ENCODE measurements at regions not wholly inside any gene's neighbourhood (a gene's known extent, or its start where the extent isn't known, plus 50 kb on each side); places are given as distances from the start of the nearest gene placed in this dataset.

DNA sequence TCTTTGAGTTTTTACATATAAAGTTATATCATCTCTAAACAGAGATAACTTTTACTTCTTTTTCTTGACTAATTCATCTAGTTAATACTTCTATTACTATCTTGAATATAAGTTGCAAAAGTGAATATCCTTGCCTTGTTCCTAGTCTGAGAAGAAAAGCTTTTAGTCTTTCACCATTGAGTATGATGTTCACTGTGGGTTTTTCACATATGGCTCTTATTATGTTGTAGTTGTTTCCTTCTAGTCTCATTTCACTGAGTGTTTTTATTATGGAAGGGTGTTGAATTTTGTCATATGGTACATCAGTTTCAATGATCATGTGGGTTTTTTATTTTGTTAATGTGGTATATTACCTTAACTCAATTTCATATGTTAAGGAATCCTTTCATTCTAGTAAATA, 488.3 kb downstream of the COL12A1 start:
- no peak for TF ChIP-seq EZH2 (IDR thresholded peaks at IDR 0.05; ENCODE audit: borderline replicate concordance, low read length)
- TF ChIP-seq, protein P1, sequence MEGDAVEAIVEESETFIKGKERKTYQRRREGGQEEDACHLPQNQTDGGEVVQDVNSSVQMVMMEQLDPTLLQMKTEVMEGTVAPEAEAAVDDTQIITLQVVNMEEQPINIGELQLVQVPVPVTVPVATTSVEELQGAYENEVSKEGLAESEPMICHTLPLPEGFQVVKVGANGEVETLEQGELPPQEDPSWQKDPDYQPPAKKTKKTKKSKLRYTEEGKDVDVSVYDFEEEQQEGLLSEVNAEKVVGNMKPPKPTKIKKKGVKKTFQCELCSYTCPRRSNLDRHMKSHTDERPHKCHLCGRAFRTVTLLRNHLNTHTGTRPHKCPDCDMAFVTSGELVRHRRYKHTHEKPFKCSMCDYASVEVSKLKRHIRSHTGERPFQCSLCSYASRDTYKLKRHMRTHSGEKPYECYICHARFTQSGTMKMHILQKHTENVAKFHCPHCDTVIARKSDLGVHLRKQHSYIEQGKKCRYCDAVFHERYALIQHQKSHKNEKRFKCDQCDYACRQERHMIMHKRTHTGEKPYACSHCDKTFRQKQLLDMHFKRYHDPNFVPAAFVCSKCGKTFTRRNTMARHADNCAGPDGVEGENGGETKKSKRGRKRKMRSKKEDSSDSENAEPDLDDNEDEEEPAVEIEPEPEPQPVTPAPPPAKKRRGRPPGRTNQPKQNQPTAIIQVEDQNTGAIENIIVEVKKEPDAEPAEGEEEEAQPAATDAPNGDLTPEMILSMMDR (IDR thresholded peaks at IDR 0.05; ENCODE audit: low read length): no peak
- H4K20me1 ChIP-seq (ENCODE audit: insufficient read depth, low read length): no peaks in the 10 kb centered on the region
- no peaks in the 10 kb centered on the region for H3K79me2 ChIP-seq (ENCODE audit: insufficient read depth, low read length)
- H3F3A ChIP-seq (ENCODE audit: insufficient read depth, low read length): no peaks in the 10 kb centered on the region
- H3K27ac ChIP-seq (ENCODE audit: low read depth, low read length, poor library complexity, severe bottlenecking): no peak overlapping the region
- no peaks in the 10 kb centered on the region for H3K9me3 ChIP-seq (ENCODE audit: low read length)
- H3K4me3 ChIP-seq (ENCODE audit: low read depth, low read length, poor library complexity, severe bottlenecking): no peak overlapping the region
- H3K4me1 ChIP-seq (ENCODE audit: insufficient read depth, low read length, severe bottlenecking): no peaks in the 10 kb centered on the region
- no peak overlapping the region for H3K4me2 ChIP-seq (ENCODE audit: low read length)
- no peak overlapping the region for H3K9ac ChIP-seq (ENCODE audit: low read length)
- H3K9me2 ChIP-seq (ENCODE audit: low read depth, low read length): no peaks in the 10 kb centered on the region
- H2AFZ ChIP-seq (ENCODE audit: low read length): no peak overlapping the region
- no peaks in the 10 kb centered on the region for H3K36me3 ChIP-seq (ENCODE audit: insufficient read depth, low read length)
- no peaks in the 10 kb centered on the region for H3K27me3 ChIP-seq (ENCODE audit: insufficient read depth, low read length)

DNA sequence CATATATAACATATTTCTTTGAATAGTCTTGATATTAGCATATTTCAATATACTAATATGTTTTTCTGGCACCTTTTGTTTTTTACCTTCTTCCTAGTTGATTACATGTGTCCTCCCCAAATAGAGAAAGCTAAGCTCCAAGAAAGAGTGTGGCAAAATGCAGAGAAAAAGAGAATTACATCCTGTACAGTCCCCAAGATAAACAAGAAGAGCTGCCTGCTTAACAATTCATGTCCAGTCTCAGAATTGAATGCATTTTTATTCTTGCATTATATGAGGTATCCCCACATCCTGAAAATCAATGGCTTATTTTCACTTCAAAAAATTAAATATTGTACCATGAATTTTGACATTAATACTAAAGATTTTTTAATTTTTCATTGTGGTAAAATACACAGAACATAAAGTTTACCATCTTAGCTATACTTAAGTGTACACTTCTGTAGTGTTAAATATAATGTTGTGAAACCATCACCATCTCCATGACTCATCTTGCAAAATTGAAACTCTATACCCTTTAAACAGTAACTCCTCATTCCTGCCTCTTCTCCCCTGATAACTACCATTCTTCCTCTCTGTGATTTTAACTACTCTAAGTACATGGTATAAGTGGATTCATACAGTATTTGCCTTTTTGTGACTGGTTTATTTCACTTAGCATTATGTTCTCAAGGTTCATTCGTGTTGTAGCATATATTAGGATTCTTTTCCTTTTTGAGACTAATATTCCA, 490.3 kb downstream of the COL12A1 start:
- Histone ChIP-seq H2AFZ (ENCODE audit: low read length) (no peak overlapping the region), H3K9me2 (ENCODE audit: low read depth, low read length) (no peaks in the 10 kb centered on the region), H3K4me2 (ENCODE audit: low read length) (no peak overlapping the region), H4K20me1 (ENCODE audit: insufficient read depth, low read length) (no peaks in the 10 kb centered on the region), H3K9me3 (ENCODE audit: low read length) (no peaks in the 10 kb centered on the region), H3K36me3 (ENCODE audit: insufficient read depth, low read length) (no peaks in the 10 kb centered on the region), H3K9ac (ENCODE audit: low read length) (no peak overlapping the region), H3K79me2 (ENCODE audit: insufficient read depth, low read length) (no peaks in the 10 kb centered on the region), H3K4me3 (ENCODE audit: low read depth, low read length, poor library complexity, severe bottlenecking) (no peak overlapping the region), H3K27ac (ENCODE audit: low read depth, low read length, poor library complexity, severe bottlenecking) (no peak overlapping the region), H3F3A (ENCODE audit: insufficient read depth, low read length) (no peaks in the 10 kb centered on the region), H3K4me1 (ENCODE audit: insufficient read depth, low read length, severe bottlenecking) (no peaks in the 10 kb centered on the region), H3K27me3 (ENCODE audit: insufficient read depth, low read length) (no peaks in the 10 kb centered on the region)
- TF ChIP-seq, protein P1 (IDR thresholded peaks at IDR 0.05; ENCODE audit: low read length): no peak
- no peak for TF ChIP-seq EZH2 (IDR thresholded peaks at IDR 0.05; ENCODE audit: borderline replicate concordance, low read length)

DNA sequence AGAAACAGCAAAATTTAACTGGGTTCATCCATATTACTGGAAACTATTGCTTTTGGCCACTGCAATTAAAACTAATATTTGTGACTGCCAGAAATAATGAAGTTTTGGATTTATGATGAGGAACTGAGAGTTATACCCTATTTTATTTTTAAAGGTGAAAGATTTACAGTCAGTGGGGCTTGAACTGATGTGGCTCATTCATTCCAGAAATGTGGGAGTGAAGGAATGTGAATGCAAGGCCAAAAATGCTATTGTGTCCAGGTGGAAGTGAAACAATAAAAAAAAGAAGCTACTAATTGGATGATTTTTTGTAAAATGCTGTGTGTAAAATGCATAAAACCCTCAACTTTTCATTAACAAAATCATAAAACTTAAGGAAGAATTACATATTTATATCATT, 491.9 kb downstream of the COL12A1 start:
- Histone ChIP-seq H3K4me2 (ENCODE audit: low read length) (no peak overlapping the region), H3K4me1 (ENCODE audit: insufficient read depth, low read length, severe bottlenecking) (no peaks in the 10 kb centered on the region), H3K9me3 (ENCODE audit: low read length) (no peaks in the 10 kb centered on the region), H3K4me3 (ENCODE audit: low read depth, low read length, poor library complexity, severe bottlenecking) (no peak overlapping the region), H3K9ac (ENCODE audit: low read length) (no peak overlapping the region), H3K9me2 (ENCODE audit: low read depth, low read length) (no peaks in the 10 kb centered on the region), H2AFZ (ENCODE audit: low read length) (no peak overlapping the region), H4K20me1 (ENCODE audit: insufficient read depth, low read length) (no peaks in the 10 kb centered on the region), H3K27ac (ENCODE audit: low read depth, low read length, poor library complexity, severe bottlenecking) (no peak overlapping the region), H3F3A (ENCODE audit: insufficient read depth, low read length) (no peaks in the 10 kb centered on the region), H3K79me2 (ENCODE audit: insufficient read depth, low read length) (no peaks in the 10 kb centered on the region), H3K36me3 (ENCODE audit: insufficient read depth, low read length) (no peaks in the 10 kb centered on the region), H3K27me3 (ENCODE audit: insufficient read depth, low read length) (no peaks in the 10 kb centered on the region)
- TF ChIP-seq, protein P1 (IDR thresholded peaks at IDR 0.05; ENCODE audit: low read length): no peak
